Kidney epithelial cell (primary cell): ENCODE measurements at regions not wholly inside any gene's neighbourhood (a gene's known extent, or its start where the extent isn't known, plus 50 kb on each side); places are given as distances from the start of the nearest gene placed in this dataset.

ENCODE experiments used
- DNase-seq: peaks from one replicate; pipeline ENCODE4 v3.0.0-alpha.2; 2010; ENCODE audit warnings: low read depth
- H3K27me3 ChIP-seq: 2 replicates; pipeline ENCODE4 v1.6.0; 2011; ENCODE audit warnings: low read length; ENCODE audit not compliant: control insufficient read depth, insufficient read depth
- H3K36me3 ChIP-seq: 2 replicates; pipeline ENCODE4 v1.5.1; 2011; ENCODE audit warnings: low read length; ENCODE audit not compliant: control insufficient read depth, insufficient read depth
- H3K4me3 ChIP-seq: 2 replicates; pipeline ENCODE4 v1.5.1; 2011; ENCODE audit warnings: low read depth, mild to moderate bottlenecking, control low read depth, low read length
- TF ChIP-seq, protein P1 (sequence below): IDR thresholded peaks from 2 replicates; pipeline ENCODE4 v1.5.1; 2011; ENCODE audit warnings: mild to moderate bottlenecking, moderate library complexity, low read length, control low read depth, inconsistent platforms; ENCODE audit not compliant: insufficient read depth, poor library complexity, severe bottlenecking

DNA sequence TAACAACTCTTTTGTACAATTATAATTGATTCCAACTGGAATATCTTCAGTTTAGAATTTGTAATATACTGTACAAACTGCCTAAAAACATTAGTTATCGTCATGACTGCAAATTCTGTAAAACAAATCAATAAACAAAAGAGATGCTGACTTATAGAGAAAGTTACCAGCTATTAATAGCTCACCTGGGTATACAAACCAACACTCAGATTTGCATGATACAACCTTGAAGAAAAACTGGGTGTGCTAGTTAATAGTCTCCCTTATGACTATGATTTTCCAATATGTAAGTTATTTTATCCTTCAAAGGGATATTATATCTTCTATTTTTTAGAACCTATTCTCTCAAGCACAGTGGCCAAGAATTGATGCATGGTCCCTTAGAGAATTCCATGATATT, 698.5 kb downstream of the FRK start:
- TF ChIP-seq, protein P1, sequence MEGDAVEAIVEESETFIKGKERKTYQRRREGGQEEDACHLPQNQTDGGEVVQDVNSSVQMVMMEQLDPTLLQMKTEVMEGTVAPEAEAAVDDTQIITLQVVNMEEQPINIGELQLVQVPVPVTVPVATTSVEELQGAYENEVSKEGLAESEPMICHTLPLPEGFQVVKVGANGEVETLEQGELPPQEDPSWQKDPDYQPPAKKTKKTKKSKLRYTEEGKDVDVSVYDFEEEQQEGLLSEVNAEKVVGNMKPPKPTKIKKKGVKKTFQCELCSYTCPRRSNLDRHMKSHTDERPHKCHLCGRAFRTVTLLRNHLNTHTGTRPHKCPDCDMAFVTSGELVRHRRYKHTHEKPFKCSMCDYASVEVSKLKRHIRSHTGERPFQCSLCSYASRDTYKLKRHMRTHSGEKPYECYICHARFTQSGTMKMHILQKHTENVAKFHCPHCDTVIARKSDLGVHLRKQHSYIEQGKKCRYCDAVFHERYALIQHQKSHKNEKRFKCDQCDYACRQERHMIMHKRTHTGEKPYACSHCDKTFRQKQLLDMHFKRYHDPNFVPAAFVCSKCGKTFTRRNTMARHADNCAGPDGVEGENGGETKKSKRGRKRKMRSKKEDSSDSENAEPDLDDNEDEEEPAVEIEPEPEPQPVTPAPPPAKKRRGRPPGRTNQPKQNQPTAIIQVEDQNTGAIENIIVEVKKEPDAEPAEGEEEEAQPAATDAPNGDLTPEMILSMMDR: no peak
- Histone ChIP-seq H3K4me3 (no peak overlapping the region), H3K27me3 (no peaks in the 10 kb centered on the region), H3K36me3 (no peaks in the 10 kb centered on the region)
- DNase-seq: no peak

DNA sequence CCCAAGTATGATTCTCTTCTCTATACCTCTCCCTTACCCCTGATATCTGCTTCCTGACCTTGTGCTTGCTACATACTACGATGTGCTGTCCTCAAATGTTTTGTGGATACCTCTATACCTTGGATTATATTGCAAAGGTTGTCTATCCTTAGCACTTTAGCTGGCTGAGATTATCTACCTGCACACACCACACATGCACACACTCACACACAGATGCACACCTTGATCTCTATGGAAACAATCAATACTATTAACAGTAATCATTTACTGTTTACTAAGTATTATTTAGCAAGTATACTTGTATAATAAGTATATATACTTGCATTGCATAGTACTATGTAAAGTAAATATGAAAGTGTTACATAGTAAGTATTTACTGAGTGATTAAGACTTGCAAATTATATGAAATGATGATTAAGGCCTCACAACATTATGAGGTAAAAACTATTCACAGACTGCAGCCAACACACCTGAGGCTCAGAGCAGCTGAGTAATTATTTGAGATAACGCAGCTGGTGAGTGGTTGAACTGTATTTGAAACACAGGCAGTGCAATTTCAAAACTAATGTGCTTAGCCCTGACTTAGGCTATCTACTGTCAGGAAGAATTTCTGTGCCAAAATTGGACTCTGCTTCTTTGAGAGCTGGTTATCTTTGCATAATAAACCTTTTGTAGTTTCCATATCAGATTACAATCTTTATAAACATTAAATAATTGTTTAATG, 699.9 kb downstream of the FRK start:
- Histone ChIP-seq H3K27me3 (no peaks in the 10 kb centered on the region), H3K36me3 (no peaks in the 10 kb centered on the region), H3K4me3 (no peak overlapping the region)
- no peak for DNase-seq
- TF ChIP-seq, protein P1: no peak

DNA sequence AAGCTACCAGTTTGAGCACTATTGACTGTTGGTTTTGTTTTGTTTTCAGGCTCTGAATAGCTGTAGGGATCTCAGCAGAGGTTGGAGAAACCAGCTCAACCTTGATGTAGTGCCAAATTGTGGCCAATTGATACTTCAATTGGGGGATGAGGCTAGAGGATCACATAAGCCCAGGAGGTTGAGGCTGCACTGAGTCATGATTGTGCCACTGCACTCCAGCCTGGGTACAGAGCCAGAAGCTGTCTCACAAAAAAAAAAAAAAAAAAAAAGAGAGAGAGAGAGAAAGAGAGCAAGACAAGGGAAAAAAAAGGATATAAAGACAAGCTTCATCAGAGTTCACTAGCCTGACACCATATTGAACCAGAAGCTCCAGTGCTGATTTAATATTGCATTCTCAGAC, 702.1 kb downstream of the FRK start:
- H3K4me3 ChIP-seq: no peak overlapping the region

DNA sequence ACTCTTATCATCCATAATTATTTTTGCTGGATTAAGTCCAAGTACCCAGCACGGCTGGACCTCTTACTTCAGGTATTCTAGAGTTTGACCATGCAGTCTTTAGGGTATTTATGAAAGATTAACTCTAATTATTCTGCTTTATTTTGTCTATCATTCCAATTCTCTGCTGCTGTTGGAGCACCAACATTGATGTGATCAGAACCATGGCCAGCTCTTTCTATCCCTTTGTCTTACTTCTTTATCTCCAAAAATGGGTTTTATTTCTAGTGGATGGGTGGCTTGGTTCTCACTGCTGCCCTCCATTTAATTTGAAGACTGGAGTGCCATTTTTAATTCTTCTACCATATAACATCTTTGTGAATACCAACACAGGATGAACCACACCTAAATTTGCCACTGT, 704.3 kb downstream of the FRK start:
- Histone ChIP-seq H3K27me3 (no peaks in the 10 kb centered on the region), H3K36me3 (no peaks in the 10 kb centered on the region), H3K4me3 (no peak overlapping the region)
- no peak for DNase-seq
- TF ChIP-seq, protein P1: no peak

More for the DNA sequence above, 702.1 kb downstream of the FRK start:
- Histone ChIP-seq H3K36me3 (no peaks in the 10 kb centered on the region), H3K27me3 (no peaks in the 10 kb centered on the region)
- TF ChIP-seq, protein P1: no peak
- no peak for DNase-seq

DNA sequence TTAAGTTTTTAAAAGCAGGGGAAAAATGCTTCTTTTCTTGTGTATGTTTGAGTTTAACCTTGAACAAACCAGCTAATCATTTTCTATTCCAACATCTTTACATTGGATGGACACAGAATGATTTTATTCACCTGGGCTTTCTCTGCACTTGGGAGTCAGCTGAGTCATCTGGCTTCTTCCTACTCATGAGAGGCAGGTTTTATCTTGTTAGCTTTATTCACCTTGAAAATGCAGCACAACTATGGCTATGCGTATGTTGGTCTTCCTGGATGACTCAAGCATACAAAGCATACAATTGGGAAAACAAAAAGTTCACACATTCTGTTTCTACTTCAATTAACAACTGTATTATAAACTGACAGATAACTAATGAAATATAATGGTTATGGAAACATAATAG, 737.7 kb downstream of the FRK start:
- Histone ChIP-seq H3K4me3 (no peak overlapping the region), H3K36me3 (no peaks in the 10 kb centered on the region), H3K27me3 (no peaks in the 10 kb centered on the region)
- no peak for DNase-seq
- TF ChIP-seq, protein P1: no peak

DNA sequence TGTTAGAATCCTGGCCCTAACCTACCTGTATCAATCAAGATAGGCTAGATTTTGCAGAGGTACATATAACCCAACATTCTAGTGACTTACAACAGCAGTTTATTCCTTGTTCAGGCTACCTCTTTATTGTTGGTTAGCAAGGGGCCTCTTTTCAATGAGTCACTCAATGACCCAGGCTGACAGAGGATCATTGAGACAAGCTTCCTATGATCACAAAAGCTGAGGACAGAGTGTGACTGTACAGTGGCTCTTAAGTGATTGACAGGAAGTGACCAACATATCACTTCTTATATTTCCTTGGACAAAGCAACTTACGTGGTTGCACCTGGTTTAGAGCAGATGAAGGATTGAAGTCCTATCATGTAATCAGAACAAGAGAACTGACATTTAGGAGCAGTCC, 740.9 kb downstream of the FRK start:
- DNase-seq: no peak
- no peak overlapping the region for H3K4me3 ChIP-seq
- H3K36me3 ChIP-seq: no peaks in the 10 kb centered on the region
- no peaks in the 10 kb centered on the region for H3K27me3 ChIP-seq
- TF ChIP-seq, protein P1: no peak
